DND-41 (cell line): ENCODE measurements at regions not wholly inside any gene's neighbourhood (a gene's known extent, or its start where the extent isn't known, plus 50 kb on each side); places are given as distances from the start of the nearest gene placed in this dataset.

ENCODE experiments used
- ATAC-seq: fragments of 200-7000 bp; cut with Tn5 transposase; 3 replicates; pipeline ENCODE4 v1.9.1; 2021; ENCODE audit warnings: low read depth; ENCODE audit not compliant: insufficient read depth
- DNase-seq: peaks from one replicate; pipeline ENCODE4 v3.0.0-alpha.2; 2020
- H2AFZ ChIP-seq: 2 replicates; pipeline ENCODE4 v1.6.0; 2012; ENCODE audit warnings: low read depth, low read length
- H3K27ac ChIP-seq: 2 replicates; pipeline ENCODE4 v1.5.1; 2012; ENCODE audit warnings: low read length, inconsistent platforms
- H3K27me3 ChIP-seq: fragments of 200-600 bp; sonication (generic); 2 replicates; pipeline ENCODE4 v1.6.0; 2012; ENCODE audit warnings: low read length, mild to moderate bottlenecking, inconsistent platforms; ENCODE audit not compliant: insufficient read depth, poor library complexity
- H3K36me3 ChIP-seq: 2 replicates; pipeline ENCODE4 v1.5.1; 2012; ENCODE audit warnings: low read length, inconsistent platforms; ENCODE audit not compliant: insufficient read depth
- H3K4me1 ChIP-seq: 2 replicates; pipeline ENCODE4 v1.5.1; 2012; ENCODE audit warnings: mild to moderate bottlenecking, low read length; ENCODE audit not compliant: insufficient read depth
- H3K4me2 ChIP-seq: 2 replicates; pipeline ENCODE4 v1.6.0; 2012; ENCODE audit warnings: mild to moderate bottlenecking, moderate library complexity, low read length, inconsistent platforms; ENCODE audit not compliant: insufficient read depth
- H3K4me3 ChIP-seq, 2 experiments: fragments of 200-600 bp in 1 of 2; shearing (Covaris generic) in 1 of 2; 2 replicates each; pipeline ENCODE4 v1.5.1; 2012 to 2016; ENCODE audit warnings: inconsistent platforms in 2 of 2, low read length in 2 of 2, mild to moderate bottlenecking in 2 of 2, low read depth in 1 of 2, moderate library complexity in 1 of 2
- H3K79me2 ChIP-seq: 2 replicates; pipeline ENCODE4 v1.6.0; 2012; ENCODE audit warnings: low read length, inconsistent platforms; ENCODE audit not compliant: insufficient read depth
- H3K9ac ChIP-seq: 2 replicates; pipeline ENCODE4 v1.6.0; 2012; ENCODE audit warnings: low read depth, mild to moderate bottlenecking, inconsistent platforms, low read length, moderate library complexity
- H3K9me3 ChIP-seq: 2 replicates; pipeline ENCODE4 v1.5.1; 2012; ENCODE audit warnings: low read length, moderate library complexity, mild to moderate bottlenecking, inconsistent platforms; ENCODE audit not compliant: insufficient read depth, severe bottlenecking
- H4K20me1 ChIP-seq: 2 replicates; pipeline ENCODE4 v1.6.0; 2012; ENCODE audit warnings: low read length; ENCODE audit not compliant: insufficient read depth
- EZH2 ChIP-seq: IDR thresholded peaks from 3 replicates; pipeline ENCODE4 v1.6.1; 2012; ENCODE audit warnings: borderline replicate concordance, low read depth, mild to moderate bottlenecking, moderate library complexity, low read length, inconsistent platforms; ENCODE audit not compliant: severe bottlenecking
- TF ChIP-seq, protein P1 (sequence below): IDR thresholded peaks from 2 replicates; pipeline ENCODE4 v1.5.1; 2012; ENCODE audit warnings: borderline replicate concordance, low read length, moderate library complexity, mild to moderate bottlenecking; ENCODE audit not compliant: poor library complexity, severe bottlenecking; ENCODE audit errors: extremely low read depth

DNA sequence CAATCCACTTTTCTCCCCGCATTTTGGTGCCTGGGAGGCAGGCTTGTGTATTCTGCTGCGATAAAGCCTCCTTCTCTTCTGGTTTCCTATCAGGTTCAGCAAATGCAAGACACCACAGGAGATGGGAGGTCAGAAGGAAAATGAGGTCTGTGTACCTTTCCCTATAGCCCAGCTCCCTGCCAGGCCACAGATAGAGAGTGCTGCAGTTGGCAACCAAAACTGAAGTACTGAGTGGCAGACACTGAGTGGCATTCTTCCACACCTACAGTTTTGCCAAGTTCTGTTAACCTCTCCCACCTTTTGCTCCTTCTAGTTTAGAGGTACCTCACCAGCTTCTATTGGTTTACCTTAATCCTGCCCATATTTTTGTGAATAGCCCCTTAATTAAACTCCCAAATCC is 948.4 kb downstream of the SORCS1 start:
- no peak for DNase-seq
- Histone ChIP-seq H3K4me1 (no peaks in the 10 kb centered on the region), H3K27me3 (no peaks in the 10 kb centered on the region), H3K9ac (no peak overlapping the region), H3K79me2 (no peaks in the 10 kb centered on the region), H3K36me3 (no peaks in the 10 kb centered on the region), H3K27ac (no peak overlapping the region), H4K20me1 (no peaks in the 10 kb centered on the region), H3K4me3 (no peak overlapping the region), H3K4me2 (no peak overlapping the region), H3K9me3 (no peaks in the 10 kb centered on the region), H2AFZ (no peak overlapping the region)
- no peak for TF ChIP-seq EZH2
- TF ChIP-seq, protein P1, sequence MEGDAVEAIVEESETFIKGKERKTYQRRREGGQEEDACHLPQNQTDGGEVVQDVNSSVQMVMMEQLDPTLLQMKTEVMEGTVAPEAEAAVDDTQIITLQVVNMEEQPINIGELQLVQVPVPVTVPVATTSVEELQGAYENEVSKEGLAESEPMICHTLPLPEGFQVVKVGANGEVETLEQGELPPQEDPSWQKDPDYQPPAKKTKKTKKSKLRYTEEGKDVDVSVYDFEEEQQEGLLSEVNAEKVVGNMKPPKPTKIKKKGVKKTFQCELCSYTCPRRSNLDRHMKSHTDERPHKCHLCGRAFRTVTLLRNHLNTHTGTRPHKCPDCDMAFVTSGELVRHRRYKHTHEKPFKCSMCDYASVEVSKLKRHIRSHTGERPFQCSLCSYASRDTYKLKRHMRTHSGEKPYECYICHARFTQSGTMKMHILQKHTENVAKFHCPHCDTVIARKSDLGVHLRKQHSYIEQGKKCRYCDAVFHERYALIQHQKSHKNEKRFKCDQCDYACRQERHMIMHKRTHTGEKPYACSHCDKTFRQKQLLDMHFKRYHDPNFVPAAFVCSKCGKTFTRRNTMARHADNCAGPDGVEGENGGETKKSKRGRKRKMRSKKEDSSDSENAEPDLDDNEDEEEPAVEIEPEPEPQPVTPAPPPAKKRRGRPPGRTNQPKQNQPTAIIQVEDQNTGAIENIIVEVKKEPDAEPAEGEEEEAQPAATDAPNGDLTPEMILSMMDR: no peak
- ATAC-seq: no peak

DNA sequence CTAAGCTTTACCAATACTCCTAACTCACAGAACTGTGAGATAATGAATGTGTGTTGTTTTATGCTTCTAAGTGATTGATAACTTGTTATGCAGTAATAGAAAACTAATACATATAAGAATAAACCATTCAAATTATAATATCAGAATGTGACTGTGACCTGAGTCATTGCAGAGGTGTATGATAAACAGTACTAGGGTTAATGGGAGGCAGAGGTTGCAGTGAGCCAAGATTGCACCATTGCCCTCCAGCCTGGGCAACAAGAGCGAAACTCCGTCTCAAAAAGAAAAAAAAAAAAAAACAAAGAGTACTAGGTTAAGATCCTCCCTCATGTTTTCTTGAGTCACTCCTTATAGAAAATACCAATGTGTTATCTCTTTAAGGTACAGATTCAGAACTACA is 950.3 kb downstream of the SORCS1 start:
- DNase-seq: no peak
- Histone ChIP-seq H3K27me3 (no peaks in the 10 kb centered on the region), H3K9ac (no peak overlapping the region), H3K27ac (no peak overlapping the region), H2AFZ (no peak overlapping the region), H3K36me3 (no peaks in the 10 kb centered on the region), H3K4me3 (no peak overlapping the region), H3K4me1 (no peaks in the 10 kb centered on the region), H3K9me3 (peaks cover 2% of the 10 kb centered on the region), H3K4me2 (no peak overlapping the region), H3K79me2 (no peaks in the 10 kb centered on the region), H4K20me1 (no peaks in the 10 kb centered on the region)
- TF ChIP-seq, protein P1: no peak
- TF ChIP-seq EZH2: no peak
- no peak for ATAC-seq

DNA sequence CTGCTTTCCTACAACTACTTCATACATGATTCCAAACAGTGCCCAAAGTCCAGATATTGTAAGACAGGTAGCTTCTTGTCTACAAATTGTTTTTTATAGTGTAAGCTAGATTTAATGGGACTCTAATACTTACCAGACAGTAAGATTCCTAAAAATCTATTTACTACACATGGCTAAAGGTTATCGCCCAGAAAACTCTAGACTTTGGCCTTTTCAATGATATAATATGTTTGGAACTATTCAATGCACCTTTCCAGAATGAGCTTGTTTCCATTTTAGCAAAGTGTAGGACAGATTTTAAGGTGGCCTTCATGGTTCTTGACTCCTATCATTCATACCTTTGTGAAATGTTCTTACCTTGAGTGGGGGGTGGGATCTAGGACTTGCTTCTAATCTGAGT is 951.0 kb downstream of the SORCS1 start:
- no peak overlapping the region for H3K9ac ChIP-seq
- no peak overlapping the region for H3K27ac ChIP-seq
- no peaks in the 10 kb centered on the region for H3K79me2 ChIP-seq
- no peaks in the 10 kb centered on the region for H3K27me3 ChIP-seq
- DNase-seq (no peak), ATAC-seq (no peak)
- H3K4me1 ChIP-seq: no peaks in the 10 kb centered on the region
- peaks cover 2% of the 10 kb centered on the region for H3K9me3 ChIP-seq
- TF ChIP-seq, protein P1: no peak
- H4K20me1 ChIP-seq: no peaks in the 10 kb centered on the region
- H3K36me3 ChIP-seq: no peaks in the 10 kb centered on the region
- H2AFZ ChIP-seq: no peak overlapping the region
- H3K4me2 ChIP-seq: no peak overlapping the region
- no peak overlapping the region for H3K4me3 ChIP-seq

DNA sequence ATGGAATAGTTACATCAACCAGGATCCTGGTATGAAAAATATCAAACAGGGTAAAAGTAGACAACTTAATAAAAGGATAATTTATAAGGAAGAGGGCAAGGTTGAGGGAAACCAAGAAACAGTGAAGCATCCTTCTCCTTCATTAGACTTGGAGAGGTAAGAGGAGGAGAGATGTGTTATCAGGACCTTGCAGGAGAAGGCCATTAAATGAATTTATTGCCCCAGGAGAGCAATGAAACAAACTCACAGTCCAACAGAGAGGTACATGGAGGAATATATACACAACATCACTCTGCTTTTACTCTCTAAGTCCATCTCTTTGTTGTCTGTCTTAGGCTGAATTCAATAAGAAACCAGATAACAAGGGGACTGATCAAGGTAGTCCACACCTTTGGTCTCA is 966.2 kb downstream of the SORCS1 start:
- H3K4me3 ChIP-seq: no peak overlapping the region
- H3K36me3 ChIP-seq: no peaks in the 10 kb centered on the region
- ATAC-seq (no peak), DNase-seq (no peak)
- H3K27me3 ChIP-seq: no peaks in the 10 kb centered on the region
- no peak overlapping the region for H3K27ac ChIP-seq
- no peak overlapping the region for H2AFZ ChIP-seq
- no peaks in the 10 kb centered on the region for H3K9me3 ChIP-seq
- TF ChIP-seq, protein P1: no peak
- TF ChIP-seq EZH2: no peak
- H3K79me2 ChIP-seq: no peaks in the 10 kb centered on the region
- no peaks in the 10 kb centered on the region for H3K4me1 ChIP-seq
- H4K20me1 ChIP-seq: no peaks in the 10 kb centered on the region
- H3K4me2 ChIP-seq: no peak overlapping the region
- no peak overlapping the region for H3K9ac ChIP-seq
